HCT116 (cell line): ENCODE measurements at regions not wholly inside any gene's neighbourhood (a gene's known extent, or its start where the extent isn't known, plus 50 kb on each side); places are given as distances from the start of the nearest gene placed in this dataset.

Experiments used
- ATAC-seq: fragments of 200-7000 bp; cut with Tn5 transposase; 2 replicates; pipeline ENCODE4 v1.9.1; 2020; ENCODE audit warnings: mild to moderate bottlenecking, moderate library complexity
- BruUV-seq: library from RNA; stranded (reverse); fragments of 400-500 nt; replicated peaks from 2 replicates; lab custom pipeline; 2021; lab: Mats Ljungman, UMichigan
- CTCF ChIA-PET: fragments of 300-600 bp; sonication (Branson Sonifier 250); formaldehyde crosslinking; loops from one replicate; lab custom pipeline; 2021; ENCODE audit warnings: antibody characterized with exemption; lab: Charles Lee
- POLR2A ChIA-PET: fragments of 300-600, 350-600 bp; sonication (Branson Sonifier 250); formaldehyde crosslinking; loops from one replicate; lab custom pipeline; 2021; ENCODE audit warnings: antibody characterized with exemption; lab: Charles Lee
- RAD21 ChIA-PET, 2 experiments: fragments of 300-600 bp; sonication (Branson Sonifier 250); formaldehyde crosslinking; loops; one replicate each; lab custom pipeline; 2023; ENCODE audit warnings: low total read pairs in 2 of 2; ENCODE audit not compliant: uncharacterized antibody in 2 of 2, unreplicated experiment in 2 of 2, low non-redundant PET in 1 of 2; lab: Charles Lee
- DNase-seq: peaks from one replicate; pipeline ENCODE4 v3.0.0-alpha.2; 2010; ENCODE audit warnings: low read depth, low spot score
- H2AFZ ChIP-seq: fragments of 200-600 bp; shearing (Covaris generic), sonication (generic); 2 replicates; pipeline ENCODE4 v1.6.1; 2017; ENCODE audit warnings: low read depth, mixed run types, mixed read lengths, antibody characterized with exemption, low read length; ENCODE audit not compliant: poor library complexity, severe bottlenecking
- H3K27ac ChIP-seq: 2 replicates; pipeline ENCODE4 v1.5.1; 2012; ENCODE audit warnings: low read depth, low read length
- H3K27me3 ChIP-seq: fragments of 200-600 bp; sonication (generic); 2 replicates; pipeline ENCODE4 v1.6.1; 2016; ENCODE audit warnings: mixed run types, low read length, mixed read lengths; ENCODE audit not compliant: insufficient read depth
- H3K36me3 ChIP-seq, 2 experiments: fragments of 200-500 bp in 1 of 2; fragments of 200-600 bp in 1 of 2; sonication (Bioruptor generic) in 1 of 2; sonication (generic) in 1 of 2; 2 replicates each; pipeline versions ENCODE4 v1.5.1 to v1.6.1; 2014 to 2016; ENCODE audit warnings: low read length in 2 of 2, inconsistent platforms in 1 of 2, mixed read lengths in 1 of 2, mixed run types in 1 of 2; ENCODE audit not compliant: insufficient read depth in 2 of 2, control insufficient read depth in 1 of 2
- H3K4me1 ChIP-seq, 2 experiments: fragments of 200-600 bp in 1 of 2; sonication (generic) in 1 of 2; 2 replicates each; pipeline versions ENCODE4 v1.5.1 to v1.6.1; 2012 to 2017; ENCODE audit warnings: low read length in 2 of 2, inconsistent platforms in 1 of 2, mild to moderate bottlenecking in 1 of 2, mixed read lengths in 1 of 2, mixed run types in 1 of 2, moderate library complexity in 1 of 2; ENCODE audit not compliant: insufficient read depth in 2 of 2, control insufficient read depth in 1 of 2
- H3K4me2 ChIP-seq: fragments of 200-600 bp; sonication (generic); 2 replicates; pipeline ENCODE4 v1.6.1; 2017; ENCODE audit warnings: mixed run types, low read length, mixed read lengths
- H3K4me3 ChIP-seq, 2 experiments: fragments of 200-600 bp in 1 of 2; sonication (generic) in 1 of 2; replicated peaks in 1 of 2; 2 replicates each; pipeline ENCODE4 v1.5.1; 2011 to 2016; ENCODE audit warnings: low read length in 2 of 2, control low read depth in 1 of 2, low read depth in 1 of 2, mild to moderate bottlenecking in 1 of 2, mixed read lengths in 1 of 2, mixed run types in 1 of 2
- H3K79me2 ChIP-seq: fragments of 200-600 bp; sonication (generic); 2 replicates; pipeline ENCODE4 v1.6.1; 2017; ENCODE audit warnings: mild to moderate bottlenecking, mixed run types, low read length, moderate library complexity, mixed read lengths; ENCODE audit not compliant: insufficient read depth
- H3K9ac ChIP-seq: fragments of 200-600 bp; sonication (generic); 2 replicates; pipeline ENCODE4 v1.6.1; 2016; ENCODE audit warnings: low read length, mixed read lengths
- H3K9me2 ChIP-seq: fragments of 200-600 bp; sonication (generic), shearing (Covaris generic); 2 replicates; pipeline ENCODE4 v1.6.1; 2017; ENCODE audit warnings: mixed run types, mild to moderate bottlenecking, moderate library complexity; ENCODE audit not compliant: insufficient read depth
- H3K9me3 ChIP-seq, 2 experiments: fragments of 200-500 bp in 1 of 2; fragments of 200-600 bp in 1 of 2; sonication (Bioruptor generic) in 1 of 2; sonication (generic) in 1 of 2; 2 replicates each; pipeline ENCODE4 v1.6.1; 2014 to 2017; ENCODE audit warnings: low read length in 2 of 2, mixed read lengths in 2 of 2, inconsistent platforms in 1 of 2, low read depth in 1 of 2, mild to moderate bottlenecking in 1 of 2, mixed run types in 1 of 2, moderate library complexity in 1 of 2; ENCODE audit not compliant: control insufficient read depth in 1 of 2, insufficient read depth in 1 of 2
- H4K20me1 ChIP-seq: fragments of 200-600 bp; sonication (generic), shearing (Covaris generic); 2 replicates; pipeline ENCODE4 v1.6.1; 2017; ENCODE audit warnings: mixed run types, mild to moderate bottlenecking, moderate library complexity; ENCODE audit not compliant: insufficient read depth
- ATF3 ChIP-seq: IDR thresholded peaks from 2 replicates; pipeline ENCODE4 v1.6.1; 2012
- CTCF ChIP-seq, 3 experiments: fragments of 200-600 bp in 1 of 3; sonication (generic) in 1 of 3; IDR thresholded peaks in 2 of 3; conservative IDR thresholded peaks in 1 of 3; 2 replicates each; pipeline ENCODE4 v1.5.1; 2012 to 2017; ENCODE audit warnings: low read depth in 2 of 3, low read length in 2 of 3, antibody characterized with exemption in 1 of 3, borderline replicate concordance in 1 of 3, control low read depth in 1 of 3, mild to moderate bottlenecking in 1 of 3, mixed read lengths in 1 of 3, mixed run types in 1 of 3, moderate library complexity in 1 of 3; ENCODE audit not compliant: insufficient read depth in 1 of 3
- EGR1 ChIP-seq: IDR thresholded peaks from 2 replicates; pipeline ENCODE4 v1.6.1; 2012; ENCODE audit warnings: low read depth
- FOSL1 ChIP-seq: IDR thresholded peaks from 2 replicates; pipeline ENCODE4 v1.6.1; 2012; ENCODE audit warnings: low read depth
- JUND ChIP-seq: IDR thresholded peaks from 2 replicates; pipeline ENCODE4 v1.6.1; 2012
- POLR2A ChIP-seq: IDR thresholded peaks from 2 replicates; pipeline ENCODE4 v1.7.0; 2011; ENCODE audit warnings: borderline replicate concordance; ENCODE audit not compliant: insufficient read depth, insufficient read length; ENCODE audit errors: extremely low read depth
- SIN3A ChIP-seq: IDR thresholded peaks from 2 replicates; pipeline ENCODE4 v1.6.1; 2012; ENCODE audit warnings: low read depth
- SP1 ChIP-seq: IDR thresholded peaks from 2 replicates; pipeline ENCODE4 v1.6.1; 2012; ENCODE audit warnings: low read depth
- SRF ChIP-seq: IDR thresholded peaks from 2 replicates; pipeline ENCODE4 v1.6.1; 2012; ENCODE audit warnings: low read depth
- intact Hi-C: fragments of 100-400 bp; cut with micrococcal nuclease; formaldehyde crosslinking; loops from 2 replicates; pipeline ENCODE4 v1.10.0; 2022

- ATAC-seq (no peak), DNase-seq (no peak)
- Histone ChIP-seq H3K27me3 (no peaks in the 10 kb centered on the region), H3K4me2 (no peak overlapping the region), H3K9ac (no peak overlapping the region), H3K36me3 (no peaks in the 10 kb centered on the region), H4K20me1 (no peaks in the 10 kb centered on the region), H3K9me3 (no peaks in the 10 kb centered on the region), H3K4me1 (no peaks in the 10 kb centered on the region), H3K9me2 (no peaks in the 10 kb centered on the region), H3K27ac (no peak overlapping the region), H2AFZ (no peak overlapping the region), H3K4me3 (no peak overlapping the region), H3K79me2 (no peaks in the 10 kb centered on the region)
- RAD21 ChIA-PET, result no interaction called here
- intact Hi-C loops, result no loop called here
- TF ChIP-seq SP1 (no peak), POLR2A (no peak), JUND (peak; percentile 30; the same call in 1 of the 2 replicates), CTCF (IDR thresholded peaks at IDR 0.05 in 2 of 3, conservative IDR thresholded peaks at IDR 0.05 in 1 of 3; ENCODE audit: borderline replicate concordance in 1 of 3, insufficient read depth in 1 of 3, low read depth in 2 of 3, low read length in 2 of 3) (no peak), ATF3 (no peak), FOSL1 (peak; percentile 47), SIN3A (no peak), EGR1 (no peak)
- no TSS peak for BruUV-seq
- POLR2A ChIA-PET, result no interaction called here
- CTCF ChIA-PET, result no interaction called here
Measured at GRCh38 chr5:148939676-148940075, 113.3 kb downstream of the ADRB2 start.

GRCh38 chr5:148941810-148942209 lies 115.4 kb downstream of the ADRB2 start:
- no peaks in the 10 kb centered on the region for H3K36me3 ChIP-seq
- no peaks in the 10 kb centered on the region for H3K79me2 ChIP-seq
- no peak overlapping the region for H2AFZ ChIP-seq
- H3K9me2 ChIP-seq, result no peaks in the 10 kb centered on the region
- H3K4me3 ChIP-seq, result no peak overlapping the region
- no peaks in the 10 kb centered on the region for H3K27me3 ChIP-seq
- BruUV-seq, result no TSS peak
- no peak for TF ChIP-seq SRF
- TF ChIP-seq SIN3A, result no peak
- H3K27ac ChIP-seq, result no peak overlapping the region
- DNase-seq (no peak), ATAC-seq (no peak)
- H3K9me3 ChIP-seq, result no peaks in the 10 kb centered on the region
- POLR2A ChIA-PET, result no interaction called here
- no peak overlapping the region for H3K9ac ChIP-seq
- H3K4me1 ChIP-seq, result no peaks in the 10 kb centered on the region
- RAD21 ChIA-PET, result no interaction called here
- no peaks in the 10 kb centered on the region for H4K20me1 ChIP-seq
- CTCF ChIA-PET, result no interaction called here
- H3K4me2 ChIP-seq, result no peak overlapping the region
- intact Hi-C loops, result no loop called here
